GM18519 (cell line): ENCODE measurements at regions not wholly inside any gene's neighbourhood (a gene's known extent, or its start where the extent isn't known, plus 50 kb on each side); places are given as distances from the start of the nearest gene placed in this dataset.
A peak's percentile ranks its signal among the peaks of the same experiment; 100 is the strongest.
"Not testable (repeated sequence)": the region's sequence is repeated elsewhere in the genome, so short reads cannot be mapped to it uniquely, and the experiment has no call there.

ENCODE experiments used
- ATAC-seq: cut with Tn5 transposase; IDR thresholded peaks from one replicate; pipeline ENCODE4 v1.9.1; 2021; ENCODE audit warnings: mild to moderate bottlenecking, moderate library complexity; ENCODE audit not compliant: unreplicated experiment, low FRiP score

DNA sequence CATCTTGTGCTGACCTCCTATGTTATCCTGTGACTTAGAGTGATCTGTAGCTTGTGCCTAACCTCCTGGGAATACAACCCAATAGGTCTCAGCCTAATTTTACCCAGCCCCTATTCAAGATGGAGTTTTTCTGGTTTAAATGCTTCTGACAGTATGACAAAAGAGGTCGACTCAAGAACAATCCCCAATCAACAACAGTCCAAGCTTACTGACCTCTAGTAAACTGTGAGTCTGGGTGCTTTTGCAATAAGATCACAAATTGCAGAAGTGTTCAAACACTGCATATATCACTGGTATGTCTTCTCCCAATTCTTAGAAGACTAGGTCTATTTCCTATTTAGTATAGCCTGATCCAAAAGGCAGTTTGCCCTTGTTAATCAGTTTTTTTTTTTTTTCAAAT lies 323.5 kb upstream of the PTGER4 start:
- ATAC-seq = no peak

- no peak for ATAC-seq
Measured at GRCh38 chr5:40355846-40356245, 323.9 kb upstream of the PTGER4 start.

DNA sequence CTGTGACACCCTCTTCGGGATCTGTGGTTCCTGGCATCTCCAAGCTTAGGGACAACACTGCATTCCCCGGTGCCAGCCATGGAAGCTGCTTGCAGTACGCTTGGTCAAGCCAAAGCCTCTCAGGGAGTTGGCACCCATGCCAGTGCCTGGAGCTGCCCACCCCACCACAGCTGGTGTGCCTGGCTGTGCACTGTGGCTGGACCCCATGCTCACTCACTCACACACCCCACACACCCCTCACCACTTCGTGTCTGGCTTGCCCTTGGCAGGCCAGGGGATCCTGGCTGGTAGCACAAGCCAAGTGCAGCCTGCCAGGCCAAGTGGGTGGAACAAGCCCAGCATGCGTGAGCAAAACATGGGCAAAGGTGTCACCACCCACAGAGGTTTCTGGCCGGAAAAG lies 324.5 kb upstream of the PTGER4 start:
- ATAC-seq = no peak

DNA sequence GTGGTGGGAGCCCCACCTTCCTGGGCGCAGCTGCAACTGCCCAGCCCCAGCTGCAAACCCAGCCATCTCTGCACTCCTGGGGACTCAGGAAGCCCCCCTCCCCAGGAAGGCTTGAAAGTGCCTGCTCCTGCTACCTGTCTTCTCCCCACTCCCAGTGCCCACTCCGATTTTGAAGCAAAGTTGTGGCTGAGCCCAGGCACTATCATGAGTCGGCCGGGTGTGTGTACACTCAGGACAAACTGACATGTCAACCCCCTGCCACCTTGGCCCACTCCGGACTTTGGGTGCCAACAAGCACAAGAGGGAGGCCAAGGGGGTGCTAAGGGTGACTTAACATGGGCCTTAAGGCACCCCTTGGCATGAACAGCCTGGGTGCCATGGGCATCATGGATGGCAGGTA lies 325.5 kb upstream of the PTGER4 start:
- no peak for ATAC-seq

DNA sequence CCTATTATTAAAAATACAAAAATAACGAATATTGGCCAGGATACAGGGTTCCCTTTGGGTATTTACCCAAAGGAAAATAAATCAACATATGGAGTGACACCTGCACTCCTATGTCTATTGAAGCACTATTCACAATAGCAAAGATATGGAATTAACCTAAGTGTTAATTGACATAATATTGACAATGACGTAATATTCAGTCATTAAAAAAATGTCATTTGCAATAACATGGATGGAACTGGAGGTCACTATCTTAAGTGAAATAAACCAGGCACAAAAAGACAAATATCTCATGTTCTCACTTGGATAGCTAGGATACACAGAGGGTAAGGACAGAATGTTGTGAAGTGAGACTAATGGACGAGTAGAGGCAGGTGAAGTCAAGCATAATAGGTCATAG lies 326.3 kb upstream of the PTGER4 start:
- no peak for ATAC-seq

DNA sequence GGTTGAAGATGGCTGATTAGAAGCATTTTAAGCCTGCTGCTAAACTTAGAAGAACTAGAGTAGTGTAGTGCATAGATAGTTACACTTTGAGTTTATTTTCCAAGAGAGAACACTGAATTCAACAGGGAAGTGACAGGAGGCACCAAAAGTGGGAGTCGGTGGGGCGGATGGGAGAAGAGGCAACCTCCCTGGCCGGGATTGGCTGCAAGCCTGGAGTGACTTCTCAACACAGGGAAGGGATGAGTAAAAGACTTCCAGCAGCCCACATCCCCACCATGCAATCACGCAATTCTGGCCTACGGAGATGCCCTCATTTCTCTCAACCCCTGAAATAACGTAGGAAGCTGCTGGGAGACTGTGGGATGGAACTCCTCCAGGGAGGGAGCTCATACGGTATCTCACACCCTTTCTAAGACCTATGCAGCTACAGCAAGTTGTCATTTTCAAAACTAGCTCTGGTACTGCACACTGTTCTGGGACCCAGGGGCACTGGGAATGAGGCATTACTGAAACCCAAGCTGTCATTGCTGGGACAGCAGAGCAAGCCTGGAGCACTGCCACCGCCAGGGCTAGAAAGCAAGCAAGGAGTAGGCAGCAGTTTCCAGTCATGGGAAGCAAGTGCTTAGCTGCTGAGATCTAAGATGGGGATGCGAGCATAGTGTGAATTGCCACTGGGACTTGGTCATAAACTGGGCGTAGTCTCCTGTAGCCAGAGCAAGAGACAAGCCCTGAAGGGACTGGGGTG lies 331.6 kb upstream of the PTGER4 start:
- no peak for ATAC-seq

- ATAC-seq = no peak
Measured at GRCh38 chr5:40346901-40347300, 332.8 kb upstream of the PTGER4 start.

GRCh38 chr5:40338434-40338833 lies 341.3 kb upstream of the PTGER4 start:
- not testable (repeated sequence) for ATAC-seq

DNA sequence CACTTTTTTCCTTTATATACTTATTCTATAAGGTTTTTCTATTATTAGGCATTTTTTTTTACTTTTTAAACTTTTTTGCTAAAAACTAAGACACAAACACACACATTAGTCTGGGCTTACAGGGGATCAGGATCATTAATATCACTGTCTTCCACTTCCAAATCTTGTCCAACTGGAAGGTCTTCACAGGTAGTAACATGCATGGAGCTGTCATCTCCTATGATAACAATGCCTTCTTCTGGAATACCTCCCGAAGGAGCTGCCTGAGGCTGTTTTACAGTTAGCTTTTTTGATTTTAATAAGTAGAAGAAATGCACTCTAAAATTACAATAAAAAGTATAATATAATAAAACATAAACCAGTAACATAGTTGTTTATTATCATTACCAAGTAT lies 345.5 kb upstream of the PTGER4 start:
- ATAC-seq = no peak

- ATAC-seq = peak; percentile 51
Measured at GRCh38 chr5:40333459-40334241, 346.1 kb upstream of the PTGER4 start.

DNA sequence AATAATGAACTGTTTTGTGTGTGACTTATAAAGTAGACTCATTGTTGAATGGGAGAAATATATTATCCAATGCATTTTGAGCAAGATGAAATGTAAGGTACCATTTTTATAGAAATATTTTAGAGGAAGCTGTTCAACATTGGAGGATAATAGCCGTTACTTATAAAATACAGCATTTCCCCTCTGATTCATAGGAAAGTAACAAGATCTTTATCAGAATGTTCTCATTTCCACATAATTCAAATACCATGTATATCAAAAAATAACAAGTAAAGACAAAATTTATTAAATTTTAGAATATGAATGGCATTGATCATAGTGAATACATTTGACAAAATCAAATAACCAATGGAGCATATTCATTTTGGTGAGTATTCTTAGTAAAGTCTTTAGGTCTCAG lies 346.7 kb upstream of the PTGER4 start:
- no peak for ATAC-seq

DNA sequence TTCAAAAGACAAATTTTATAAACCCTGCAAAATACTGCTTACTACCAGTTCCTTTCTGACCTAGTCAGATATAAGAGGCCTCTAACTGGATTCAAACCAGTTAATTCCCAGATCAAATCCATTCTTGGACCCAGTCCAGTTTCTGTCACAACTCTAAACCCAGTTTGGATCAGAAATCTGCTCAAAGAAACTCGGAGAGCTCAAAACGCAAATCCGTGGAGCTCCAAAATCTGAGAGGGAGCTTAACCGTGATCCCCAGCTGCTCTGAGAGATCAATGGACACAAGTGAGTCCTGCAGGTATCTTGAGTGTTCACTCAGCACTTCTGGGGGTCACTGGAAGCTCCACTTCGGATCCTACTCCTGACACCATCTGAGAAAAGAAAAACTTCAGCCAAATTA lies 348.1 kb upstream of the PTGER4 start:
- ATAC-seq = no peak

DNA sequence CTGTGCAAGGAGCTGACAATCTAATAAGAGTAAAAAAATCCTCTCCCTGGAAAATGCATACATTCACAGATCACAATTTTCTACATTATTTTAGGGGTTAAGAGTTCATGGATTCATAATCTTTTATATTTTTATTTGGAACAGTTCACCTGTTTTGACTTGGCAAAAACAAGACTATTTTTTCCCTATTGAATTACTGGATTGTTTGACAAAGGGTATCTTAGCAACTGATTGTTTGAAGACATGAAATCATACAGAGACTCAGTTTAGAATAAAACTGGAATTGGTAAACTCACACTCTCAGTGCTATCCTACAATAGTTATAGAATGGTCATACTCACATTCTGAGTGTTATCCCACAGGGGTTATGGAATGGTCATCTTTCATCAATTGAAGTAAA lies 358.2 kb upstream of the PTGER4 start:
- ATAC-seq = no peak

GRCh38 chr5:40318395-40318794 lies 361.3 kb upstream of the PTGER4 start:
- no peak for ATAC-seq

GRCh38 chr5:40317023-40317422 lies 362.7 kb upstream of the PTGER4 start:
- ATAC-seq = no peak

- no peak for ATAC-seq
Measured at GRCh38 chr5:40315126-40315525, 364.6 kb upstream of the PTGER4 start.

DNA sequence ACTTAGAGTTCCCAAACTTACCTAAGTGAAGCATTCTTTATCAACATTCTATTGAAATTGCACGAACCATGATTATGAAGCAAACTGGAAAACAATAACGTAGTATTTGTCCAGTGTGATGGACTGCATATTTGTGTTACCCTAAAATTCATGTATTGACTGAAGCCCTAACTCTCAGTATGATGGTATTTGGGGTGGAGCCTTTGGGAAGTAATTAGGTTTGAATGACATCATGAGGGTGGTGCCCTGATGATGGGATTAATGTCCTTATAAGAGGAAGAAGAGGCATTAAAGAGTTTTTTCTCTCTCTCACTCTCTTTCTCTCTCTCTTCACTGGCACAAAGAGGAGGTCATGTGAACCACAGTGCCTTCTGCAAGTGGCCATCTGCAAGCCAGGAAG lies 365.4 kb upstream of the PTGER4 start:
- no peak for ATAC-seq

DNA sequence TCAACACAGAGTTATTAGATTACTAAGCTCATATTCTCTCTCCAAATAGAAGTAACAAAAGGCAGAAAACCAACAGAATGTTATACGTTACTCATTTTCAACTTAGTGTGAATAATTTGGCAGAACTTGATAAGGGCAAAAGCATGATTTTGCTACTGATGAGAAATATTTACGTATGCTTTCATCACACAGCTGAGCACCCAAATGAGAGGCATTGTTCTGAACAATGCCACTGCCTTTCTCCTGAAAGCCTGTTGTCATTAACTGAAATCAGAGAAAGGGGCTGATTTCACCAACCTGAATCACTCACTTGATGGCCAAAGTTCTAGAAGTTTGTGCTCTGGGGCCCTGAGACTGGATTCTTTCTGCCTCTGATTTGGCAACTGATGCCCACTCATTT lies 367.5 kb upstream of the PTGER4 start:
- no peak for ATAC-seq

DNA sequence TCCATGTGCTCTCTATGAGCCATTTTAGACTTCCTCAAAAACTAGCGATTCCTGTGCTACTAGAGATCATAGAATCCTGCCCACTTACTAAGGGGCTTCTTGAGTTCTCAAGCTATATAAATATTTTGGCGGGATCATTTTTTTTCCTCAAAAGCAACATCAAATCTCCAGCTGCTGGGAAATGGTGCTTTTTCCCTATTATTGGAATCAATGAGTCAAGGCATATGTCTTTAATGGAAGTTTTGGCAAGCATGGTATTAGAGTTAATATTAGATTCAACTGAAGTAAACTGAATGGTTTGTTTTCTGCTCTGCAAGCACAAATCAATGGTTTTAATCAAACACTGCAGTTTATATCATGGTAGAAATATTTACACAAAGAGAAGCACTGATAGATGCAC lies 369.9 kb upstream of the PTGER4 start:
- ATAC-seq = no peak

- ATAC-seq = no peak
Measured at GRCh38 chr5:40308867-40309266, 370.8 kb upstream of the PTGER4 start.

DNA sequence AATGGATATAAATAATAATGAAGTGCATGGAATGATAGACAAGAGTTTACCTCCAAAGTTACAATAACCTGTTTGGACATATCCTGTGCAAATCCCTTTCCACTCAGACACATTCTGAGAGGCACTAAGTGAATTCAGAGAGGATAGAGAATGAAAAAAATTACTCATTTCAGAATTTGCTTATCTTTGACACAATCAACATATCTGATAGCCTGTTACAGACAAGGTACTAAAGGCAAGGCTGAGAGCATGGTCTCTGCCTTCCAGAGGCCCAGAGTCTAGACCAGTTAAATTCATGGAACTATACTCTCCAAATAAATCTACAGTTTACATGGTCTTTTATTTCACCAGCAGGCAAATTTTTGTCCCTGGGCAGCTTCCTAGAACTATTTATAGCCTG lies 371.8 kb upstream of the PTGER4 start:
- no peak for ATAC-seq

- ATAC-seq = no peak
Measured at GRCh38 chr5:40306869-40307487, 372.7 kb upstream of the PTGER4 start.
